Loucy (cell line): ENCODE measurements at regions not wholly inside any gene's neighbourhood (a gene's known extent, or its start where the extent isn't known, plus 50 kb on each side); places are given as distances from the start of the nearest gene placed in this dataset.

Source experiments
- H2AFZ ChIP-seq: fragments of 200-600 bp; sonication (generic); 2 replicates; pipeline ENCODE4 v1.6.0; 2016; ENCODE audit warnings: antibody characterized with exemption, mild to moderate bottlenecking, low read length, moderate library complexity
- H3F3A ChIP-seq: fragments of 200-600 bp; 2 replicates; pipeline ENCODE4 v1.6.0; 2016; ENCODE audit warnings: antibody characterized with exemption, low read depth, mild to moderate bottlenecking
- H3K27me3 ChIP-seq: fragments of 200-600 bp; sonication (generic); 2 replicates; pipeline ENCODE4 v1.6.1; 2014; ENCODE audit warnings: low read length, mild to moderate bottlenecking; ENCODE audit not compliant: insufficient read depth, poor library complexity, severe bottlenecking
- H3K36me3 ChIP-seq: fragments of 200-600 bp; sonication (generic); 2 replicates; pipeline ENCODE4 v1.6.1; 2016; ENCODE audit warnings: low read length; ENCODE audit not compliant: insufficient read depth
- H3K4me1 ChIP-seq: fragments of 200-600 bp; sonication (generic); 2 replicates; pipeline ENCODE4 v1.5.1; 2014; ENCODE audit warnings: low read length, mild to moderate bottlenecking; ENCODE audit not compliant: insufficient read depth, poor library complexity, severe bottlenecking
- H3K4me2 ChIP-seq: fragments of 200-600 bp; sonication (generic); 2 replicates; pipeline ENCODE4 v1.6.0; 2014; ENCODE audit warnings: antibody characterized with exemption, low read length, low read depth, mild to moderate bottlenecking; ENCODE audit not compliant: poor library complexity, severe bottlenecking
- H3K4me3 ChIP-seq: fragments of 200-600 bp; sonication (generic); 2 replicates; pipeline ENCODE4 v1.5.1; 2014; ENCODE audit warnings: low read length, mild to moderate bottlenecking, mixed read lengths; ENCODE audit not compliant: poor library complexity, severe bottlenecking
- H3K79me2 ChIP-seq: fragments of 200-600 bp; sonication (generic); 2 replicates; pipeline ENCODE4 v1.6.1; 2014; ENCODE audit warnings: low read length; ENCODE audit not compliant: insufficient read depth
- H3K9ac ChIP-seq: fragments of 200-600 bp; sonication (generic); 2 replicates; pipeline ENCODE4 v1.6.0; 2014; ENCODE audit warnings: mild to moderate bottlenecking, low read depth, low read length, moderate library complexity; ENCODE audit not compliant: poor library complexity, severe bottlenecking
- H3K9me2 ChIP-seq: fragments of 200-600 bp; sonication (generic); replicated peaks from 2 replicates; pipeline ENCODE4 v1.6.1; 2016; ENCODE audit warnings: low read depth, low read length, mixed read lengths
- H3K9me3 ChIP-seq: fragments of 200-600 bp; sonication (generic); 2 replicates; pipeline ENCODE4 v1.6.1; 2014; ENCODE audit warnings: mild to moderate bottlenecking, antibody characterized with exemption, low read length, low read depth; ENCODE audit not compliant: insufficient read depth
- H4K20me1 ChIP-seq: fragments of 200-600 bp; sonication (generic); 2 replicates; pipeline ENCODE4 v1.6.0; 2014; ENCODE audit warnings: antibody characterized with exemption, low read length, mild to moderate bottlenecking; ENCODE audit not compliant: insufficient read depth, poor library complexity, severe bottlenecking
- CTCF ChIP-seq: fragments of 200-600 bp; sonication (generic); conservative IDR thresholded peaks from 2 replicates; pipeline ENCODE4 v1.5.1; 2014; ENCODE audit warnings: mild to moderate bottlenecking, antibody characterized with exemption, low read length
- EZH2phosphoT487 ChIP-seq: fragments of 200-600 bp; IDR thresholded peaks from 2 replicates; pipeline ENCODE4 v1.6.1; 2018; ENCODE audit warnings: antibody characterized with exemption, mild to moderate bottlenecking, moderate library complexity, borderline replicate concordance

GRCh38 chr7:42605406-42606192 lies 306.3 kb downstream of the C7orf25 start:
- H3F3A ChIP-seq, result no peaks in the 10 kb centered on the region
- H4K20me1 ChIP-seq, result no peaks in the 10 kb centered on the region
- no peaks in the 10 kb centered on the region for H3K4me1 ChIP-seq
- TF ChIP-seq EZH2phosphoT487 (no peak), CTCF (no peak)
- no peaks in the 10 kb centered on the region for H3K79me2 ChIP-seq
- H3K27me3 ChIP-seq, result no peaks in the 10 kb centered on the region
- no peak overlapping the region for H3K4me3 ChIP-seq
- no peak overlapping the region for H2AFZ ChIP-seq
- H3K36me3 ChIP-seq, result no peaks in the 10 kb centered on the region
- no peak overlapping the region for H3K9ac ChIP-seq
- no peaks in the 10 kb centered on the region for H3K9me3 ChIP-seq
- H3K9me2 ChIP-seq, result no peaks in the 10 kb centered on the region
- no peak overlapping the region for H3K4me2 ChIP-seq

- Histone ChIP-seq H3K4me1 (no peaks in the 10 kb centered on the region), H3K79me2 (no peaks in the 10 kb centered on the region), H3K9me2 (no peaks in the 10 kb centered on the region), H3F3A (no peaks in the 10 kb centered on the region), H3K4me2 (no peak overlapping the region), H3K4me3 (no peak overlapping the region), H4K20me1 (no peaks in the 10 kb centered on the region), H3K36me3 (no peaks in the 10 kb centered on the region), H3K27me3 (no peaks in the 10 kb centered on the region), H3K9ac (no peak overlapping the region), H2AFZ (no peak overlapping the region), H3K9me3 (no peaks in the 10 kb centered on the region)
- TF ChIP-seq EZH2phosphoT487 (no peak), CTCF (no peak)
Observed at GRCh38 chr7:42603496-42603895, 308.4 kb downstream of the C7orf25 start.

GRCh38 chr7:42597300-42597699 lies 314.6 kb downstream of the C7orf25 start:
- H3K9me2 ChIP-seq, result no peaks in the 10 kb centered on the region
- no peak overlapping the region for H3K4me3 ChIP-seq
- H3K4me2 ChIP-seq, result no peak overlapping the region
- no peaks in the 10 kb centered on the region for H4K20me1 ChIP-seq
- H2AFZ ChIP-seq, result no peak overlapping the region
- no peaks in the 10 kb centered on the region for H3K36me3 ChIP-seq
- no peak overlapping the region for H3K9ac ChIP-seq
- TF ChIP-seq CTCF, result no peak
- no peak for TF ChIP-seq EZH2phosphoT487
- no peaks in the 10 kb centered on the region for H3F3A ChIP-seq
- no peaks in the 10 kb centered on the region for H3K4me1 ChIP-seq
- peaks cover 4% of the 10 kb centered on the region; the same call in 1 of the 2 replicates for H3K9me3 ChIP-seq
- H3K27me3 ChIP-seq, result no peaks in the 10 kb centered on the region
- no peaks in the 10 kb centered on the region for H3K79me2 ChIP-seq
